K562 (cell line): ENCODE measurements at regions not wholly inside any gene's neighbourhood (a gene's known extent, or its start where the extent isn't known, plus 50 kb on each side); places are given as distances from the start of the nearest gene placed in this dataset.

ENCODE experiments used
- DPF2 ChIP-seq: fragments of 450-650 bp; IDR thresholded peaks from 2 replicates; pipeline ENCODE4 v1.6.1; 2016
- HDGF ChIP-seq: fragments of 450-650 bp; IDR thresholded peaks from 2 replicates; pipeline ENCODE4 v1.6.1; 2016
- KLF10 ChIP-seq: fragments of 250-450 bp; sonication (Bioruptor Pico); IDR thresholded peaks from 2 replicates; pipeline ENCODE4 v1.6.1; 2021; ENCODE audit warnings: matching md5 sums
- NEUROD1 ChIP-seq: fragments of 150-350 bp; IDR thresholded peaks from 2 replicates; pipeline ENCODE4 v1.6.1; 2014; ENCODE audit warnings: borderline replicate concordance, low read length, low read depth; ENCODE audit not compliant: partially characterized antibody
- PHTF2 ChIP-seq: fragments of 250-450 bp; sonication (Bioruptor Pico); IDR thresholded peaks from 2 replicates; pipeline ENCODE4 v1.5.0; 2021; ENCODE audit warnings: mild to moderate bottlenecking
- SMARCA5 ChIP-seq: fragments of 450-650 bp; IDR thresholded peaks from 2 replicates; pipeline ENCODE4 v1.6.1; 2016
- TBL1XR1 ChIP-seq, 2 experiments: IDR thresholded peaks; 2 replicates each; pipeline ENCODE4 v1.6.1; 2012; ENCODE audit warnings: improper control_type of control experiment in 2 of 2, low read length in 2 of 2, mild to moderate bottlenecking in 1 of 2
- TRIM28 ChIP-seq: fragments of 450-650 bp; IDR thresholded peaks from 2 replicates; pipeline ENCODE4 v1.6.1; 2017
- XRCC4 ChIP-seq: IDR thresholded peaks from one replicate; pipeline ENCODE4 v1.6.1; 2011; ENCODE audit not compliant: insufficient read depth, insufficient read length; ENCODE audit errors: extremely low read depth
- ZNF551 ChIP-seq: fragments of 250-450 bp; sonication (Bioruptor Pico); IDR thresholded peaks from 2 replicates; pipeline ENCODE4 v1.5.0; 2021; ENCODE audit warnings: mild to moderate bottlenecking, moderate library complexity
- ZNF57 ChIP-seq: fragments of 450-650 bp; formaldehyde crosslinking; IDR thresholded peaks from 2 replicates; pipeline ENCODE4 v1.4.0; 2020; ENCODE audit warnings: mild to moderate bottlenecking, moderate library complexity
- TF ChIP-seq, protein P1 (sequence below): IDR thresholded peaks from 2 replicates; pipeline ENCODE4 v1.6.1; 2016; ENCODE audit warnings: missing genetic modification characterization, missing compliant biosample characterization
- TF ChIP-seq, protein P2 (sequence below): fragments of 250-450 bp; sonication (Bioruptor Pico); IDR thresholded peaks from 2 replicates; pipeline ENCODE4 v1.5.0; 2020; ENCODE audit warnings: mild to moderate bottlenecking
- TF ChIP-seq, protein P3 (sequence below): sonication (generic); formaldehyde crosslinking; IDR thresholded peaks from 2 replicates; pipeline ENCODE4 v1.8.0; 2022; ENCODE audit warnings: missing genetic modification reagents, mild to moderate bottlenecking, moderate library complexity, borderline replicate concordance

DNA sequence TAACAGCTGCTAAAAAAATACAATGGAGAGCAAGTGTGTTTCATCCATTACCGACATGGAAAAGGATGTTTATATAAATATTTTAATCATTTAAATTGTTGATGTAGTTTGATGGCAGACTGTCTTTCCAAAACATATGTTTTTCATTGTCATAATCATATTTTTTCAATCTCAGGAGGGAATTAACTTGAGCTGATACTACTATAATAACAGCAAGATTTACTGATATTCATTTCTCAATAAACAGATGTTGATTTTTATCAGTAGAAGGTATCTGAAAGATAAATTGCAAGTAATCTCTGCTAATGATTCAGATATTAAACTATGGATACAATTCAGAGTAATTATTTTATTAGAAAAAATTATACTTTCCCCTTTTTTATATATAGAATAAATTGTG is 274.9 kb upstream of the TMEFF2 start (continued):
- TF ChIP-seq ZNF551 (CRISPR knock-in tag) (no peak), ZNF57 (no peak), DPF2 (no peak), KLF10 (CRISPR knock-in tag) (no peak), PHTF2 (CRISPR knock-in tag) (no peak), XRCC4 (no peak), SMARCA5 (no peak), HDGF (no peak), TBL1XR1 (IDR thresholded peaks at IDR 0.05; ENCODE audit: low read length in 2 of 2) (no peak), NEUROD1 (no peak), TRIM28 (no peak)
- TF ChIP-seq, protein P1, sequence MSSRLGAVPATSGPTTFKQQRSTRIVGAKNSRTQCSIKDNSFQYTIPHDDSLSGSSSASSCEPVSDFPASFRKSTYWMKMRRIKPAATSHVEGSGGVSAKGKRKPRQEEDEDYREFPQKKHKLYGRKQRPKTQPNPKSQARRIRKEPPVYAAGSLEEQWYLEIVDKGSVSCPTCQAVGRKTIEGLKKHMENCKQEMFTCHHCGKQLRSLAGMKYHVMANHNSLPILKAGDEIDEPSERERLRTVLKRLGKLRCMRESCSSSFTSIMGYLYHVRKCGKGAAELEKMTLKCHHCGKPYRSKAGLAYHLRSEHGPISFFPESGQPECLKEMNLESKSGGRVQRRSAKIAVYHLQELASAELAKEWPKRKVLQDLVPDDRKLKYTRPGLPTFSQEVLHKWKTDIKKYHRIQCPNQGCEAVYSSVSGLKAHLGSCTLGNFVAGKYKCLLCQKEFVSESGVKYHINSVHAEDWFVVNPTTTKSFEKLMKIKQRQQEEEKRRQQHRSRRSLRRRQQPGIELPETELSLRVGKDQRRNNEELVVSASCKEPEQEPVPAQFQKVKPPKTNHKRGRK: no peak
- TF ChIP-seq, protein P2, sequence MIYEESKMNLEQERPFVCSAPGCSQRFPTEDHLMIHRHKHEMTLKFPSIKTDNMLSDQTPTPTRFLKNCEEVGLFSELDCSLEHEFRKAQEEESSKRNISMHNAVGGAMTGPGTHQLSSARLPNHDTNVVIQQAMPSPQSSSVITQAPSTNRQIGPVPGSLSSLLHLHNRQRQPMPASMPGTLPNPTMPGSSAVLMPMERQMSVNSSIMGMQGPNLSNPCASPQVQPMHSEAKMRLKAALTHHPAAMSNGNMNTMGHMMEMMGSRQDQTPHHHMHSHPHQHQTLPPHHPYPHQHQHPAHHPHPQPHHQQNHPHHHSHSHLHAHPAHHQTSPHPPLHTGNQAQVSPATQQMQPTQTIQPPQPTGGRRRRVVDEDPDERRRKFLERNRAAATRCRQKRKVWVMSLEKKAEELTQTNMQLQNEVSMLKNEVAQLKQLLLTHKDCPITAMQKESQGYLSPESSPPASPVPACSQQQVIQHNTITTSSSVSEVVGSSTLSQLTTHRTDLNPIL (CRISPR knock-in tag): no peak
- TF ChIP-seq, protein P3, sequence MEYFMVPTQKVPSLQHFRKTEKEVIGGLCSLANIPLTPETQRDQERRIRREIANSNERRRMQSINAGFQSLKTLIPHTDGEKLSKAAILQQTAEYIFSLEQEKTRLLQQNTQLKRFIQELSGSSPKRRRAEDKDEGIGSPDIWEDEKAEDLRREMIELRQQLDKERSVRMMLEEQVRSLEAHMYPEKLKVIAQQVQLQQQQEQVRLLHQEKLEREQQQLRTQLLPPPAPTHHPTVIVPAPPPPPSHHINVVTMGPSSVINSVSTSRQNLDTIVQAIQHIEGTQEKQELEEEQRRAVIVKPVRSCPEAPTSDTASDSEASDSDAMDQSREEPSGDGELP (CRISPR knock-in tag): no peak
